Sigmoid colon (tissue), 4 donors: ENCODE measurements at regions not wholly inside any gene's neighbourhood (a gene's known extent, or its start where the extent isn't known, plus 50 kb on each side); places are given as distances from the start of the nearest gene placed in this dataset.

Experiments used
- EP300 ChIP-seq, 4 donors: sonication (generic); formaldehyde crosslinking; IDR thresholded peaks; one replicate each; pipeline ENCODE4 v1.6.1; 2017; ENCODE audit warnings: antibody characterized with exemption in 4 of 4
- POLR2A ChIP-seq, 2 donors: fragments of 450-650 bp; IDR thresholded peaks; one replicate each; pipeline ENCODE4 v1.6.1; 2016; ENCODE audit warnings: antibody characterized with exemption in 2 of 2, mild to moderate bottlenecking in 2 of 2, moderate library complexity in 2 of 2
- POLR2AphosphoS5 ChIP-seq, 4 donors: sonication (generic); formaldehyde crosslinking; IDR thresholded peaks; one replicate each; pipeline ENCODE4 v1.6.1; 2017; ENCODE audit warnings: antibody characterized with exemption in 4 of 4
- TF ChIP-seq, protein P1 (sequence below), 4 experiments: fragments of 450-650 bp in 3 of 4; fragments of 200-600 bp in 1 of 4; IDR thresholded peaks; one replicate each; pipeline ENCODE4 v1.5.1; 2016 to 2019; ENCODE audit warnings: antibody characterized with exemption in 4 of 4, mild to moderate bottlenecking in 3 of 4, moderate library complexity in 2 of 4

DNA sequence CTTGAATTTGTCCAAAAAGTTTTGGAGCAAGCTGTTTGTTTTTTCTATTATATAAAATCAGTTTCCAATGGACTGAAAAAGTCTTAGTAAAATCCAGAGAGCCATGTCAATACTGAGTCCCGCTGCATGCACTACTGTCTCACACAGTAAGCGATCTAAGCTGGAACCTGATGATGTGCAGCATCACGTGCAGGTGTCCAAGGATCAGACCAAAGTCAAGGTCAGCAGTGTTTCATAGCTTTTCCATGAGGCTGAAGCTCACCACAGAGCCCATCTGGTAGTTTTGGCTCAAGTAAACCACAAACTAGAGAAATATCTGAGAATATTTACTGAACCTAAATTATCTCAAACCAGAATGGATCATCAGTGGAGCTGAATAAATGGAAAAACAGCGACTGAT is 784.0 kb upstream of the SEMA6D start:
- TF ChIP-seq, protein P1, sequence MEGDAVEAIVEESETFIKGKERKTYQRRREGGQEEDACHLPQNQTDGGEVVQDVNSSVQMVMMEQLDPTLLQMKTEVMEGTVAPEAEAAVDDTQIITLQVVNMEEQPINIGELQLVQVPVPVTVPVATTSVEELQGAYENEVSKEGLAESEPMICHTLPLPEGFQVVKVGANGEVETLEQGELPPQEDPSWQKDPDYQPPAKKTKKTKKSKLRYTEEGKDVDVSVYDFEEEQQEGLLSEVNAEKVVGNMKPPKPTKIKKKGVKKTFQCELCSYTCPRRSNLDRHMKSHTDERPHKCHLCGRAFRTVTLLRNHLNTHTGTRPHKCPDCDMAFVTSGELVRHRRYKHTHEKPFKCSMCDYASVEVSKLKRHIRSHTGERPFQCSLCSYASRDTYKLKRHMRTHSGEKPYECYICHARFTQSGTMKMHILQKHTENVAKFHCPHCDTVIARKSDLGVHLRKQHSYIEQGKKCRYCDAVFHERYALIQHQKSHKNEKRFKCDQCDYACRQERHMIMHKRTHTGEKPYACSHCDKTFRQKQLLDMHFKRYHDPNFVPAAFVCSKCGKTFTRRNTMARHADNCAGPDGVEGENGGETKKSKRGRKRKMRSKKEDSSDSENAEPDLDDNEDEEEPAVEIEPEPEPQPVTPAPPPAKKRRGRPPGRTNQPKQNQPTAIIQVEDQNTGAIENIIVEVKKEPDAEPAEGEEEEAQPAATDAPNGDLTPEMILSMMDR (IDR thresholded peaks at IDR 0.05) = no peak
- TF ChIP-seq POLR2A (IDR thresholded peaks at IDR 0.05) = no peak
- TF ChIP-seq POLR2AphosphoS5 (IDR thresholded peaks at IDR 0.05) = no peak
- TF ChIP-seq EP300 (IDR thresholded peaks at IDR 0.05) = no peak
